GM12878 (cell line): ENCODE measurements at regions not wholly inside any gene's neighbourhood (a gene's known extent, or its start where the extent isn't known, plus 50 kb on each side); places are given as distances from the start of the nearest gene placed in this dataset.

Experiments used
- ATAC-seq: fragments of 200-7000 bp; cut with Tn5 transposase; 3 replicates; pipeline ENCODE4 v1.9.1; 2020; ENCODE audit warnings: mild to moderate bottlenecking, moderate library complexity
- BruUV-seq: library from RNA; stranded (reverse); fragments of 400-500 nt; replicated peaks from 2 replicates; lab custom pipeline; 2021; lab: Mats Ljungman, UMichigan
- CTCF ChIA-PET: fragments of 300-600 bp; sonication (Branson Sonifier 250); formaldehyde crosslinking; extraction: SDS; loops from one replicate; lab custom pipeline; 2021; ENCODE audit warnings: inconsistent platforms; lab: Yijun Ruan, JAX
- POLR2A ChIA-PET: fragments of 350-600 bp; formaldehyde crosslinking; extraction: SDS; loops from one replicate; lab custom pipeline; 2021; ENCODE audit warnings: inconsistent platforms; lab: Charles Lee
- RAD21 ChIA-PET: fragments of 300-600 bp; sonication (Branson Sonifier 250); formaldehyde crosslinking; loops from one replicate; lab custom pipeline; 2023; ENCODE audit warnings: antibody characterized with exemption; ENCODE audit not compliant: unreplicated experiment; lab: Charles Lee
- SMC1A ChIA-PET: fragments of 300-600 bp; sonication (Branson Sonifier 250); formaldehyde crosslinking; loops from one replicate; lab custom pipeline; 2023; ENCODE audit not compliant: unreplicated experiment, uncharacterized antibody; lab: Charles Lee
- DNase-seq: peaks from one replicate; pipeline ENCODE4 v3.0.0-alpha.2; 2011; ENCODE audit warnings: low read depth, low spot score
- FAIRE-seq: peaks from 3 replicates; lab custom pipeline; 2011; peaks lifted over from hg19 to GRCh38; lab: Jason Lieb, UNC
- H2AFZ ChIP-seq: 2 replicates; pipeline ENCODE4 v1.6.0; 2011; ENCODE audit warnings: low read depth, low read length, control low read depth; ENCODE audit not compliant: control insufficient read depth
- H3K27ac ChIP-seq: 2 replicates; pipeline ENCODE4 v1.5.1; 2011; ENCODE audit warnings: control low read depth; ENCODE audit not compliant: control insufficient read depth, insufficient read depth
- H3K27me3 ChIP-seq, 2 experiments: replicated peaks in 1 of 2; 2 replicates each; pipeline versions ENCODE4 v1.6.0 to v1.6.1; 2011; ENCODE audit warnings: low read length in 1 of 2; ENCODE audit not compliant: control insufficient read depth in 2 of 2, insufficient read depth in 2 of 2
- H3K36me3 ChIP-seq, 2 experiments: 2 replicates each; pipeline ENCODE4 v1.5.1; 2011; ENCODE audit warnings: low read length in 1 of 2; ENCODE audit not compliant: control insufficient read depth in 2 of 2, insufficient read depth in 2 of 2
- H3K4me1 ChIP-seq: 2 replicates; pipeline ENCODE4 v1.6.1; 2011; ENCODE audit warnings: mild to moderate bottlenecking, low read length, moderate library complexity, mixed read lengths; ENCODE audit not compliant: control insufficient read depth, insufficient read depth
- H3K4me2 ChIP-seq: 2 replicates; pipeline ENCODE4 v1.6.0; 2011; ENCODE audit warnings: control low read depth; ENCODE audit not compliant: control insufficient read depth, insufficient read depth
- H3K4me3 ChIP-seq: fragments of 200-600 bp; sonication (generic); 2 replicates; pipeline ENCODE4 v1.5.1; 2016
- H3K79me2 ChIP-seq: 2 replicates; pipeline ENCODE4 v1.6.0; 2011; ENCODE audit warnings: low read length; ENCODE audit not compliant: control insufficient read depth, insufficient read depth
- H3K9ac ChIP-seq: 2 replicates; pipeline ENCODE4 v1.8.0; 2011; ENCODE audit warnings: low read length, control low read depth, mixed read lengths; ENCODE audit not compliant: control insufficient read depth, insufficient read depth
- H3K9me3 ChIP-seq: replicated peaks from 3 replicates; pipeline ENCODE4 v1.5.1; 2011; ENCODE audit warnings: mild to moderate bottlenecking, low read length; ENCODE audit not compliant: control insufficient read depth, insufficient read depth
- H4K20me1 ChIP-seq: 2 replicates; pipeline ENCODE4 v1.6.0; 2011; ENCODE audit not compliant: control insufficient read depth, insufficient read depth
- ATF7 ChIP-seq: fragments of 450-650 bp; IDR thresholded peaks from 2 replicates; pipeline ENCODE4 v1.6.1; 2016; ENCODE audit warnings: low read depth, mild to moderate bottlenecking
- CHD1 ChIP-seq: IDR thresholded peaks from 2 replicates; pipeline ENCODE4 v1.6.1; 2012; ENCODE audit warnings: low read depth, low read length, improper control_type of control experiment
- CHD4 ChIP-seq: fragments of 200-600 bp; sonication (generic); IDR thresholded peaks from 2 replicates; pipeline ENCODE4 v1.6.1; 2016; ENCODE audit warnings: mild to moderate bottlenecking
- ESRRA ChIP-seq: IDR thresholded peaks from 2 replicates; pipeline ENCODE4 v1.6.1; 2012; ENCODE audit warnings: mild to moderate bottlenecking, low read length, improper control_type of control experiment
- HSF1 ChIP-seq: fragments of 150-350 bp; IDR thresholded peaks from 2 replicates; pipeline ENCODE4 v1.6.1; 2014; ENCODE audit warnings: mild to moderate bottlenecking, low read depth, low read length
- KAT2A ChIP-seq: conservative IDR thresholded peaks from 2 replicates; pipeline ENCODE4 v1.6.1; 2011; ENCODE audit warnings: low read depth, low read length; ENCODE audit not compliant: control insufficient read depth
- MEF2B ChIP-seq: fragments of 450-650 bp; IDR thresholded peaks from 2 replicates; pipeline ENCODE4 v1.6.1; 2018; ENCODE audit warnings: mild to moderate bottlenecking, moderate library complexity; ENCODE audit not compliant: partially characterized antibody, poor library complexity, severe bottlenecking
- NRF1 ChIP-seq: conservative IDR thresholded peaks from 2 replicates; pipeline ENCODE4 v1.6.1; 2011; ENCODE audit warnings: mild to moderate bottlenecking, low read depth, low read length, improper control_type of control experiment
- RAD51 ChIP-seq: fragments of 450-650 bp; IDR thresholded peaks from 2 replicates; pipeline ENCODE4 v1.6.1; 2016; ENCODE audit warnings: moderate library complexity, mild to moderate bottlenecking, inconsistent platforms
- RELB ChIP-seq: fragments of 450-650 bp; IDR thresholded peaks from 2 replicates; pipeline ENCODE4 v1.6.1; 2017; ENCODE audit warnings: low read depth, mild to moderate bottlenecking, moderate library complexity
- SRF ChIP-seq, 2 experiments: IDR thresholded peaks; 2 replicates each; pipeline ENCODE4 v1.6.1; 2011; ENCODE audit warnings: low read depth in 2 of 2, low read length in 2 of 2, mild to moderate bottlenecking in 1 of 2, moderate library complexity in 1 of 2
- ZNF687 ChIP-seq: fragments of 450-650 bp; IDR thresholded peaks from 2 replicates; pipeline ENCODE4 v1.6.1; 2017; ENCODE audit warnings: mild to moderate bottlenecking, moderate library complexity
- WGBS: methylation state at CpG from one replicate; pipeline ENCODE4 v1.1.6; 2016; ENCODE audit warnings: low lambda C conversion rate; ENCODE audit not compliant: insufficient replicate concordance, insufficient coverage; ENCODE audit errors: missing lambda C conversion rate; 5-methylcytosine and 5-hydroxymethylcytosine counted together
- in situ Hi-C: fragments of 300-500 bp; cut with MboI; formaldehyde crosslinking; loops from 9 replicates; pipeline ENCODE4 v1.14.3; 2018; ENCODE audit warnings: mixed read lengths
- intact Hi-C: fragments of 100-400 bp; cut with micrococcal nuclease; formaldehyde crosslinking; loops from one replicate; pipeline ENCODE4 v1.14.2; 2022; ENCODE audit not compliant: unreplicated experiment
- TF ChIP-seq, protein P1 (sequence below): IDR thresholded peaks from 2 replicates; pipeline ENCODE4 v1.6.1; 2012; ENCODE audit warnings: mild to moderate bottlenecking, low read depth, low read length

DNA sequence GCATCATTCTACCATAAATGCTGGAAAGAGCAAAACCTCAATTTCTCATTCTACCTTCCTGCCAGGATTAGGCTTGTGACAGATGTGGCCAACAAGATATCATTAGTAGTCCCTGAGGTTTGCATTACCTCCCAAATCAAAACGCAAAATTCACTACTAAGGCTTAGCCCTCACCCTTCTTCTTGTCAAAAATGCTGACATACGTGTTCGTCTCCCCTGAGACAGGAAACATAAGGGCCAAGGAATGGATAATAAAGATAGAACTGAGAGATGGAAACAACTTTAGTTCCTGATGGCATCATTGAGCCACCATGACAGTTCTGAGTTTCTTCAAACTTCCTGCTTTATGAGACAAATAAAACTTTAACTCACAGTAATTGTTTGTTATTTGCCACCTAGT, 642.1 kb downstream of the NOVA1 start:
- SMC1A ChIA-PET, result no interaction called here
- CTCF ChIA-PET, result no interaction called here
- intact Hi-C loops (no loop called here), in situ Hi-C loops (no loop called here)
- ATAC-seq (no peak), DNase-seq (no peak), FAIRE-seq (no peak)
- no peaks in the 10 kb centered on the region for H3K4me1 ChIP-seq
- no peak overlapping the region for H3K27ac ChIP-seq
- H3K79me2 ChIP-seq, result no peaks in the 10 kb centered on the region
- H3K4me3 ChIP-seq, result no peak overlapping the region
- RAD21 ChIA-PET, result no interaction called here
- H3K27me3 ChIP-seq, result no peaks in the 10 kb centered on the region
- H3K9me3 ChIP-seq, result no peaks in the 10 kb centered on the region
- H4K20me1 ChIP-seq, result no peaks in the 10 kb centered on the region
- no peak overlapping the region for H3K9ac ChIP-seq
- no TSS peak for BruUV-seq
- WGBS, result 17% methylated on average over 3 of the region's 3 CpGs
- H3K36me3 ChIP-seq, result no peaks in the 10 kb centered on the region
- POLR2A ChIA-PET, result no interaction called here
- H3K4me2 ChIP-seq, result no peak overlapping the region
- H2AFZ ChIP-seq, result no peak overlapping the region
- TF ChIP-seq ESRRA (no peak), CHD4 (no peak), RELB (no peak), MEF2B (no peak), ZNF687 (no peak), SRF (IDR thresholded peaks at IDR 0.05; ENCODE audit: low read depth in 2 of 2, low read length in 2 of 2) (no peak), RAD51 (no peak), NRF1 (no peak), ATF7 (no peak), HSF1 (no peak), CHD1 (no peak), KAT2A (no peak)
- TF ChIP-seq, protein P1, sequence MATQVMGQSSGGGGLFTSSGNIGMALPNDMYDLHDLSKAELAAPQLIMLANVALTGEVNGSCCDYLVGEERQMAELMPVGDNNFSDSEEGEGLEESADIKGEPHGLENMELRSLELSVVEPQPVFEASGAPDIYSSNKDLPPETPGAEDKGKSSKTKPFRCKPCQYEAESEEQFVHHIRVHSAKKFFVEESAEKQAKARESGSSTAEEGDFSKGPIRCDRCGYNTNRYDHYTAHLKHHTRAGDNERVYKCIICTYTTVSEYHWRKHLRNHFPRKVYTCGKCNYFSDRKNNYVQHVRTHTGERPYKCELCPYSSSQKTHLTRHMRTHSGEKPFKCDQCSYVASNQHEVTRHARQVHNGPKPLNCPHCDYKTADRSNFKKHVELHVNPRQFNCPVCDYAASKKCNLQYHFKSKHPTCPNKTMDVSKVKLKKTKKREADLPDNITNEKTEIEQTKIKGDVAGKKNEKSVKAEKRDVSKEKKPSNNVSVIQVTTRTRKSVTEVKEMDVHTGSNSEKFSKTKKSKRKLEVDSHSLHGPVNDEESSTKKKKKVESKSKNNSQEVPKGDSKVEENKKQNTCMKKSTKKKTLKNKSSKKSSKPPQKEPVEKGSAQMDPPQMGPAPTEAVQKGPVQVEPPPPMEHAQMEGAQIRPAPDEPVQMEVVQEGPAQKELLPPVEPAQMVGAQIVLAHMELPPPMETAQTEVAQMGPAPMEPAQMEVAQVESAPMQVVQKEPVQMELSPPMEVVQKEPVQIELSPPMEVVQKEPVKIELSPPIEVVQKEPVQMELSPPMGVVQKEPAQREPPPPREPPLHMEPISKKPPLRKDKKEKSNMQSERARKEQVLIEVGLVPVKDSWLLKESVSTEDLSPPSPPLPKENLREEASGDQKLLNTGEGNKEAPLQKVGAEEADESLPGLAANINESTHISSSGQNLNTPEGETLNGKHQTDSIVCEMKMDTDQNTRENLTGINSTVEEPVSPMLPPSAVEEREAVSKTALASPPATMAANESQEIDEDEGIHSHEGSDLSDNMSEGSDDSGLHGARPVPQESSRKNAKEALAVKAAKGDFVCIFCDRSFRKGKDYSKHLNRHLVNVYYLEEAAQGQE, result no peak
